Kidney capillary endothelial cell (primary cell): ENCODE measurements at regions not wholly inside any gene's neighbourhood (a gene's known extent, or its start where the extent isn't known, plus 50 kb on each side); places are given as distances from the start of the nearest gene placed in this dataset.
"Not testable (repeated sequence)": the region's sequence is repeated elsewhere in the genome, so short reads cannot be mapped to it uniquely, and the experiment has no call there.

Experiments
- DNase-seq: peaks from one replicate; pipeline ENCODE4 v3.0.0-alpha.2; 2018; ENCODE audit warnings: low spot score

DNA sequence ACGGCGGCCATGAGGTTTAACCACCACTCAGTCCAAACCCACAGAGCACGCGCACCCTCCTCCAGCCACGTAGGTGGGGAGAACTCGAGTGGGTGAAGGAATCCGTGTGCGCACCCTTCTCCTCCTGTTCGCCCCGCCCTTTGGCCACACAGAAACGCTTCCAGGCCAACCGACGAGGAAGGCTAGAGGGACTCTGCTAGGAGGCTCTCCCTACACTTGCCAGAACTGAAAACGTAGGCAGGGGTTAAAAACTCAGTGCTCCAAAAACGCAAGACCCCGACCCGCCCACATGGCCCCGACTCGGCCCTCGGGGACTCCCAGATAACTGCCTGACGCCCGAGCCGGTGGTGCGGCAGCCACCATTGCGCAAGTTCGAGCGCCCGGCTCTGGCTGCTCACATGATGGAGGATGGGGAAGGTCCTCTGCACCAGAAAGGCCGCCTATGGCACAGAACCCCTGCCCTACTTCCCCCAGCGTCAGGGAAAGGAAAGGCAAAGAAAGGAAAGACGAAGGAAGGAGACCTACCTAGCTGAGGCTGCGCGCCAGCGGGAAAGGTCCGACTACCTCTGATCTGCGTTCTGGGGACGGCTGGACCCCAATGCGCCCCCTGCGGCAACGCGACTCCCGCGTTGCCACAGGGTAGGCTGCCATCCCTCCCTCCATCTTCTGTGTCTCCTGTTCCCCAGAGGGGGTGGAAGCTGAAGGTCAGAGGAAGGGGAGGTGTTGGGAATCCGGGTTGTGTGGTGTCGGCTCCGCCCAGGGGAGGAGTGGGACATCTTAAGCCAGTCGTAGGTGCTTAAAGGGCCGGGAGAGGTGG lies 201.9 kb upstream of the AGTR2 start:
- DNase-seq: no peak

DNA sequence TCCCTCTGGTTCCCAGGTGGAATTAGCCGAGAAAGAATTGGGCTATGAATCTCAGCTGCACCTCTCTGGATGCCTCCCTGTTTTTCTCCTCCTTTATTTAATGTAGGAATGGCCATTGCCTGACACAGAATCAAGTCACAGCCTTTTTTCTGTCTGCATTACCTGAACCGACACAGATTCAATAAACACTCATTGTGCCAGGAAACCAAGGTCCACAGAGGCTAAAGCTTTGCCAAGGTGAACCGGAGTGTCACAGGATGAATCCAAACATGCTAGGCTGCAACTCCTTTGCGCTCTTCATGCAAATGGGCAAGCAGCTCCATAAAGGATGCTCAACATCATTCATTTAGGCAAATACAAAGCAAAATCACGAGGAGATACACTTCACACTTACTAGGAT lies 199.8 kb upstream of the AGTR2 start:
- DNase-seq: no peak

DNA sequence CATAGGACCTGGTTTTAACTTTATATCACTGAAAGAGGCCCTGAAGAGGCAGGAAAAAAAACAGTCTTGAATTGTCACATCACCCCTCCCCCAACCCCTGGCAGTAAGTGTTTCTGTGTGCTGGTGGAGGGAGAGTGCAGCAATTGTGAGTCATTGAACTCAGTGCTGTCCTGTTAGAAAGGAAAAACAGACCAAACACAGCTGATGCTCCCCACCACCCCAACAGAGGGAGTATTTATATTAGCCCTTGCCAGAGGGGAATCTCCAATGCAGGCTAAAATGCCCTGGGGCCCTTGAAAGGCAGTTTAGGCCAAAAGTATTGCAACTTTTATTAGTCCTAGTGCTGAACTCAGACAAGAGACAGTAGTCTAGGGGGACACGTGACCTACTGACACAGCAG lies 197.8 kb upstream of the AGTR2 start:
- DNase-seq: no peak

DNA sequence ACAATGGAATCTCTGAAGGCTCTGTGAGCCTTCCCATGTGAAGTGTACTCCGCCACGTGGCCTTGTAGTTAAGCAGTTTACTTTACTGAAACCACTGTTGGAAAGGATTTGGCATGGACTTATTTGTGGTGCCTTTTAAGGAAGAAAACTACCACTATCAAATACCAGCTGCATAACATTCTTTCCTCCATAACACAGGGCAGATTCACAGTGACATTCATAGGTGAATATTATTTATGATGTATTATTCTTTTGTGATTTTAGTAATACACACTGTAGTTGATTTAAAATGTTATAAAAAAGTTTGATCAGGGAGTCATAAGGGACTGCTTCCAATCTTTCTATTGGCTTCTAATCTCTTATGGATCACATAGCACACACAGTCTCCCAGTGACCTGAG lies 192.5 kb upstream of the AGTR2 start:
- no peak for DNase-seq

DNA sequence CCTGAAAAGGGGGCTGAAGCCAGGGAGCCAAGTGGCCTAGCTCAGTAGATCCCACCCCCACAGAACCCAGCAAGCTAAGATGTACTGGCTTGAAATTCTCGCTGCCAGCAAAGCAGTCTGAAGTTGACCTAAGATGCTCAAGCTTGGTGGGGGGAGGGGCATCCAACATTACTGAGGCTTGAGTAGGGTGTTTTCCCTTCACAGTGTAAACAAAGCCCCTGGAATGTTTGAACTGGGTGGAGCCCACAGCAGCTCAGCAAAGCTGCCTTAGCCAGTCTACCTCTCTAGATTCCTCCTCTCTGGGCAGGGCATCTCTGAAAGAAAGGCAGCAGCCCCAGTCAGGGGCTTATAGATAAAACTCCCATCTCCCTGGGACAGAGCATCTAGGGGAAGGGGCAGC lies 187.4 kb upstream of the AGTR2 start:
- not testable (repeated sequence) for DNase-seq

DNA sequence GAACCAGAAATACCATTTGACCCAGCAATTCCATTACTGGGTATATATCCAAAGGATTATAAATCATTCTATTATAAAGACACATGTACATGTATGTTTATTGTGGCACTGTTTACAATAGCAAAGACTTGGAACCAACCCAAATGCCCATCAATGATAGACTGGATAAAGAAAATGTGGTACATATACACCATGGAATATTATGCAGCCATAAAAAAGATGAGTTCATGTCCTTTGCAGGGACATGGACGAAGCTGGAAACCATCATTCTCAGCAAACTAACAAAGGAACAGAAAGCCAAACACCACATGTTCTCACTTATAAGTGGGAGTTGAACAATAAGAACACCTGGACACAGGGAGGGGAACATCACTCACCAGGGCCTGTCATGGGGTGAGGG lies 183.1 kb upstream of the AGTR2 start:
- DNase-seq: not testable (repeated sequence)

DNA sequence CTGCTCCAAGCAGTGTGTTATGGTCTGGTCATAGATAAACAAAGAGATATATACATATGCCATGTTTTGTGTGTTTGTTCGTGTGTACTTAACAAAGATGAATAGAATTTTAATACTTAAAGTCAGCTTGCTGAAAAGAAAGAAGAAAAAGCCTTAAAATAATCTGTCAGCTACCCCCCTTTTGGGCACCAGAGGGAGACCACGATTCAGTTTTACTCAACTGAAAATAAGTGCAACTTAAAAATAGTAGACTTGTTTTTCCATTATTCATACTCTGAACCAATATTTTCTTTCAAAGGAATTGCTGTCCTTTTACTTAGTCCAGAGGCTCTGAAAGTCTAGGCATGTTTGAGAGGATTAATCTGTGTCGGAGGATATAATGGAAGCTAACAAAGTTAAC lies 181.7 kb upstream of the AGTR2 start:
- no peak for DNase-seq

DNA sequence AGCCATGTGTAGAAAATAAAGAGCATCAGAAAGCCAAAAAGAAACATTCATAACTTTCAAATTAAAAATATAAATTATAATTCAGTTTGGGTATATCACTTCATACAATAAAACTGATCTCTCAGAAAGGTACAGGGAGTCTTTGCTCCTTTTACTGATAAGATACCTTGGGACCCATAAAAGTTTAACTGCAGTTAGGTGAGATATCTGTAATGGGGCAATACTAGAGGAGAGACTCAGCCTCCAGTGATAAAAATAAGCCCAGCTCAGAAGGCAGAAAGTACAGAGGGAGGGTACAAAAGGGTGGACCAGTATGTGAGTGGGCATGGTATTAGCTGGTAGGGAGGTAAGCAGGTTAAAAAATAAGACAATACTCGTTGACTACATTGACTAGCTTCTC lies 180.9 kb upstream of the AGTR2 start:
- no peak for DNase-seq

DNA sequence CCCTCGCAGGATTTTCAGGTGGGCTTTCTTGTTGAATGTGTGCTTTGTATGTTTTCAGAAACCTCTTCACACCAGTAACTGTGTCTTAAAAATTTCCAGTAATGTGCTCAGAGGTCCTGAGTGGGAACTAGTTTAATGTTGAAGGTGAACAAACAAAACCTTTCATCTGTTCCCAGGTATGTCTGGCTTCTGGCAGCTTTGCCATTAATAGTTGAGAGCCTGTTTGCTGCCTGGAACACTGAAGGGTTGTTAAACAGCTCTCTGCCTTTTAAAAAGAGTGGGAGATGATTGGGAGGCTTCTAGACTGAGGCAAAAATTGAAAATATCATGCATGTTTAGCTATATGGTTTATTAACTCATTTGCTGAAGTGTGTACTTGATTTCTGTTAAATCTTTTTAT lies 161.2 kb upstream of the AGTR2 start:
- DNase-seq: no peak

DNA sequence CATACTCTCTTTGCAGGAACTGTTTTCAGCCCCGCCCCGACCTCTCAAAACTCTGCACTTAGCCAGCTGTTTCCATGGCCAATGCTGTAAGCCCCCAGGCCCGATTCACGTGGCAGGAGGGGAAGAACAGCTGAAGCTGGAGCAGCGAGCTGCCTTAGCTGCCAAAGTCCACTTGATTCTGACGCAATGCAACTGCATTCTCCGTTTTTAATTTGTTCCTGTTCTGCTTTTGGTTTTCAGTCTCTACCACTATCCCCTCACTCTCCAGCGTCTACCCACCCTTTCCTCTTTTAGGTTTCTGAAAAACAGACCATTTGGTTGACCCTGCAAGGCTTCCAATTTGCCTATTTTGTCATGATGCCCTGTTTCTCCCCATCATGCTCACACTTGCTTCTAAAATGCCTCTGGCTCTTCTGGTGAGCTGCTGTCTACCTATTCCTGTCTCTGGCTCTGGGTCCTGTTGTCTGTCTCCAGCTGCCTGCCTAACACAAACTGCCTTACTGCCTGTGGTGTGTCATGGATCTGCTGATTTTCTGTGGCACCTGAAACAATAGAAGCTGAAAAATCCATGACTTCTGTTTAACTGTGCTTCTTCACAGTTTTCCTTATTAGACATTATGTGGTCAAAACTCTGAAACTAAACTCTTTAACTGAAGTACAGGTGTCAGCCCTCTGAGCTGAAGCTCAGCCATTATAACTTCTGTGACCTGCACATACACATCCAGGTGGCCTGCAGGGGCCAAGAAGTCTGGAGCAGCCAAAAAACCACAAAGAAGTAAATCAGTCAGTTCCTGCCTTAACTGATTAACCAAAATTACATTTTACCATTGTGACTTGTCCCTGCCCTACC lies 160.5 kb upstream of the AGTR2 start:
- no peak for DNase-seq

DNA sequence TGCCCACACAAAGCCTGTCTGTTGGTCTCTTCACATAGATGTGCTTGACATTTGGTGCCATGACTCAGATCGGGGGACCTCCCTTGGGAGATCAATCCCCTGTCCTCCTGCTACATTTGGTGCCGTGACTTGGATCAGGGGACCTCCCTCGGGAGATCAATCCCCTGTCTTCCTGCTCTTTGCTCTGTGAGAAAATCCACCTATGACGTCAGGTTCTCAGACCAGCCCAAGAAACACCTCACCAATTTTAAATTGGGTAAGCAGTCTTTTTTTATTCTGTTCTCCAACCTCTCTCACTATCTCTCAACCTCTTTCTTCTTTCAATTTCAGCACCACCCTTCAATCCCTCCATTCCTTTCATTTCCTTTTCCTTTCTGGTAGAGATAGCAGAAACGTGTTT lies 159.6 kb upstream of the AGTR2 start:
- no peak for DNase-seq

DNA sequence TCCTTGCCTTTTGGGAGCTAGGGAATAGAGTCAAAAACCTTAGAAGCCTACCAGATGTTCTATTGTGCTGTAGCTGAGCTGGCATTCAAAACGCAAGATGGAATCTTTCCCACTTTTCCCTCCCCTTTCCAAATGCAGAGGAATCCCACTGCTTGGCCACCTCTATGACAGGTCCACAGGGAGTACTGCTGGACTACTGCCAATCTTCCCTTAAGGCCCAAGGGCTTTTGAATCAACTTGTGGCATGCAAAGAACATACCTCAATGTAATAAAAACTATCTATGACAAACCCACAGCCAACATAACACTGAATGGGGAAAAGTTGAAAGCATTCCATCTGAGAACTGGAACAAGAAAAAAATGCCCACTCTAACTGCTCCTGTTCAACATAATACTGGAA lies 139.2 kb upstream of the AGTR2 start:
- DNase-seq: no peak
